Uterus (tissue), 3 donors: ENCODE measurements at regions not wholly inside any gene's neighbourhood (a gene's known extent, or its start where the extent isn't known, plus 50 kb on each side); places are given as distances from the start of the nearest gene placed in this dataset.

Source experiments
- DNase-seq, 2 donors: peaks; one replicate each; pipeline ENCODE4 v3.0.0-alpha.2; 2019 to 2020
- H3K27ac ChIP-seq, 2 donors: fragments of 200-600 bp; sonication (generic); 1 replicate in 1 of 2; 2 replicates in 1 of 2; pipeline ENCODE4 v1.5.1; 2016 to 2018
- H3K27me3 ChIP-seq, 2 donors: fragments of 200-600 bp; sonication (generic); one replicate each; pipeline ENCODE4 v1.5.1; 2018 to 2019; ENCODE audit warnings: control low read depth in 1 of 2
- H3K36me3 ChIP-seq, 2 donors: fragments of 200-600 bp; sonication (generic); one replicate each; pipeline ENCODE4 v1.5.1; 2019; ENCODE audit warnings: control low read depth in 1 of 2
- H3K4me1 ChIP-seq, 2 donors: fragments of 200-600 bp; sonication (generic); one replicate each; pipeline ENCODE4 v1.5.1; 2018 to 2019; ENCODE audit warnings: control low read depth in 1 of 2
- H3K4me3 ChIP-seq, 2 donors: fragments of 200-600 bp; sonication (generic); 1 replicate in 1 of 2; 2 replicates in 1 of 2; pipeline ENCODE4 v1.5.1; 2018 to 2019; ENCODE audit warnings: mild to moderate bottlenecking in 1 of 2
- H3K9me3 ChIP-seq, 2 donors: fragments of 200-600 bp; sonication (generic); one replicate each; pipeline ENCODE4 v1.5.1; 2019; ENCODE audit warnings: control low read depth in 1 of 2
- CTCF ChIP-seq, 4 experiments: fragments of 200-600 bp in 2 of 4; fragments of 450-650 bp in 2 of 4; sonication (generic) in 2 of 4; IDR thresholded peaks; one replicate each; pipeline ENCODE4 v1.5.1; 2016 to 2019; ENCODE audit warnings: antibody characterized with exemption in 4 of 4, mild to moderate bottlenecking in 2 of 4, moderate library complexity in 1 of 4
- POLR2A ChIP-seq, 2 donors: fragments of 450-650 bp; IDR thresholded peaks; one replicate each; pipeline ENCODE4 v1.6.1; 2016; ENCODE audit warnings: antibody characterized with exemption in 2 of 2, mild to moderate bottlenecking in 1 of 2, moderate library complexity in 1 of 2
- intact Hi-C: fragments of 100-400 bp; cut with DNase I; formaldehyde crosslinking; loops from one replicate; pipeline ENCODE4 v1.15.1; 2023; ENCODE audit warnings: low total_unique reads
- donor health status: DM: yes; HTN: yes; CAD: no.

- Histone ChIP-seq H3K4me3 (no peak overlapping the region), H3K27me3 (no peaks in the 10 kb centered on the region), H3K36me3 (no peaks in the 10 kb centered on the region), H3K27ac (no peak overlapping the region), H3K4me1 (no peaks in the 10 kb centered on the region), H3K9me3 (peaks cover 0 to 2% of the 10 kb centered on the region in 2 donors)
- DNase-seq: no peak
- intact Hi-C loops: no loop called here
- TF ChIP-seq POLR2A (IDR thresholded peaks at IDR 0.05) (no peak), CTCF (IDR thresholded peaks at IDR 0.05) (no peak)
Observed at GRCh38 chr5:57659886-57660285, 177.3 kb upstream of the ACTBL2 start.

- TF ChIP-seq POLR2A (IDR thresholded peaks at IDR 0.05): no peak
- no peak for TF ChIP-seq CTCF (IDR thresholded peaks at IDR 0.05)
- Histone ChIP-seq H3K4me3 (no peak overlapping the region), H3K4me1 (no peaks in the 10 kb centered on the region), H3K27ac (no peak overlapping the region), H3K36me3 (no peaks in the 10 kb centered on the region), H3K27me3 (no peaks in the 10 kb centered on the region), H3K9me3 (peaks cover 0 to 2% of the 10 kb centered on the region in 2 donors)
- intact Hi-C loops: no loop called here
- DNase-seq: no peak
Observed at GRCh38 chr5:57658018-57658417, 175.4 kb upstream of the ACTBL2 start.

- Histone ChIP-seq H3K27ac (no peak overlapping the region), H3K27me3 (no peaks in the 10 kb centered on the region), H3K36me3 (no peaks in the 10 kb centered on the region), H3K4me1 (no peaks in the 10 kb centered on the region), H3K4me3 (no peak overlapping the region), H3K9me3 (peaks cover 0 to 2% of the 10 kb centered on the region in 2 donors)
- DNase-seq: no peak
- intact Hi-C loops: no loop called here
- TF ChIP-seq CTCF (IDR thresholded peaks at IDR 0.05) (no peak), POLR2A (IDR thresholded peaks at IDR 0.05) (no peak)
Observed at GRCh38 chr5:57655228-57655627, 172.6 kb upstream of the ACTBL2 start.

GRCh38 chr5:57653636-57654290 is 171.2 kb upstream of the ACTBL2 start:
- Histone ChIP-seq H3K4me1 (no peaks in the 10 kb centered on the region), H3K27me3 (no peaks in the 10 kb centered on the region), H3K4me3 (no peak overlapping the region), H3K27ac (no peak overlapping the region), H3K9me3 (no peaks in the 10 kb centered on the region), H3K36me3 (no peaks in the 10 kb centered on the region)
- intact Hi-C loops: no loop called here
- TF ChIP-seq POLR2A (IDR thresholded peaks at IDR 0.05): no peak
- no peak for DNase-seq

- Histone ChIP-seq H3K27ac (no peak overlapping the region), H3K27me3 (no peaks in the 10 kb centered on the region), H3K4me3 (no peak overlapping the region), H3K9me3 (no peaks in the 10 kb centered on the region), H3K36me3 (no peaks in the 10 kb centered on the region), H3K4me1 (no peaks in the 10 kb centered on the region)
- intact Hi-C loops: no loop called here
- TF ChIP-seq CTCF (IDR thresholded peaks at IDR 0.05) (no peak), POLR2A (IDR thresholded peaks at IDR 0.05) (no peak)
- DNase-seq: no peak
Observed at GRCh38 chr5:57651127-57651526, 168.5 kb upstream of the ACTBL2 start.
